Suppressor macrophage treated with lipopolysaccharide for 1 hour (primary cell): ENCODE measurements at regions not wholly inside any gene's neighbourhood (a gene's known extent, or its start where the extent isn't known, plus 50 kb on each side); places are given as distances from the start of the nearest gene placed in this dataset.

Experiments used
- DNase-seq, 3 donors: peaks; one replicate each; pipeline ENCODE4 v3.0.0-alpha.2; 2020 to 2022

DNA sequence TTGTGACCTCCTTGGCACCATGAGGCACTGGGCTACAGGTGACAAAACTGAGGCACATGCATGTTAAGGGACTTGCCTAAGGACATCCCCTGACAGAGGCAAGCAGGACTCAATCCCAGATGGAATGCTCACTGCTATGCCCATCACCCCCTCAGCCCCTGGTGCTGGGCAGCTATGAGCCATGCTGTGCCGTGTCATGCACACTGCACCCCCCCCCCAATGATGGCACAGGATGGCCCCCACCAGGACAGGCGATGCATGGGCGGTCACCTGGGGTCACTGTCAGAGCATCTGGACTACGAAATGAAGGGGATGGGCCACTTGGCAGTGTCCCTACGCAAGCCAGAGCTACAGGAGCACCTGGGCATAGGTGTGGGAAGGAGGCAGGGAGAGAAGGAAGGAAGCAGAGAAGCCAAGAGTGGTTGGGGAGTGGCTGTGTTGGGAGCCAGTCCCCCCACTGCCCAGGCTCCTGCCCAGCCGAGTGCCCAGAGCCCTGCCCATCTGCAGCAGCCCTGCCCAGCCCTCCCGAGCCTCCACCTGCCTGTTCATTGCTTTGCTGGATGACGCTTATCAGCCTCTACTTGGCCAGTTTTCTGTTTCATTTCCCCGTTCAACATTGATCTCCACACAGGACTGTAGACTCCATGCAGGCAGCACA, 84.9 kb upstream of the DIO3 start:
- DNase-seq, result no peak

DNA sequence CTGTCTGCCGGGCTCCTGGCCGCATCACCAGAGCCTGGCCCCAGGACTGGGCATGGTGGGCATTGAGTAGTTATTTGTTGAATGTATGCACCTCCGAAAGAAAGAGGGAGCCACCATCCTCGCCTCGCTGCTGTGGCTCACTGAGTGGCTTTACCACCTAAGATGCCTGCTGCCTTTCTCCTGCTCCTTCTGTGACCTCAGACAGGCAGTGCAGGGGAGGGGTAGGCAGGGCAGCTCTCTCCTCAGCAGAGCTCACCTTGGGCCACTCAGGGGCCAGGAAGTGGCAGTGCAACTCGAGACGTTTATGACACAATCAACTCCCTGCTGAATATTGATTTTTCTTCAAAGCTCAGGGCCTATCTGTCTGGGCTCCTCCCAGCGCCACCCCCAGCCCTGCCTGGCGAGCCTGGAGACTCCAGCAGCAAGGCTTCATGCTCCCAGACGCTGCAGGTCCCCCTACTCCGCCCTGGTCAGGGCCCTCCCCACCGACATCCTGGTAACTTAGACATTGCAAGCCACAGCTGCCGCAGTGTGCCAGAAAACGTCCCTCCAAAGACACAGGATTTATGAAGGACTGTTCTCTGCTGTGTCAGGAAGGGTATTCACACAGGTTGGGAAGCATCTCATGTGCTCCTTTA, 84.3 kb upstream of the DIO3 start:
- DNase-seq, result no peak

DNA sequence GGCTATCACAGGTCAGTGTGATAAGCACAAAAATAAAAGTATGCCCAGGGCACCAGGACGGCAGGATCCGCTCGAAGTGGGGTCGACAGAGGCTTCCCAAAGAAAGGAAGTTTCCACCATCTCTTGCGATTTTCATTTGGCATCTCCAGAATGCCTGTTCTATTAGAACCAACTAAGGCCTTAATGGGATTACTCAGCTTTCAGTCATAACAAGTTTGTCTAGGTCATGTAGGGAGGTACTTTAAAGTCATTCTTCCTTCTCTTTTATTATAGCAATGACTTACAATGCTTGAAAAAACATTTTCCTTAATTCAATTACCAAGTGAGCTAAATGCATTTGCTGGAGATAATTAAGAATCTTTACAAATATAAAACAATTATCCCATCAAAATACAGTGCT, 83.6 kb upstream of the DIO3 start:
- DNase-seq, result no peak

- DNase-seq, result no peak
These were observed 83.2 kb upstream of the DIO3 start for GRCh38 chr14:101478096-101478495.

DNA sequence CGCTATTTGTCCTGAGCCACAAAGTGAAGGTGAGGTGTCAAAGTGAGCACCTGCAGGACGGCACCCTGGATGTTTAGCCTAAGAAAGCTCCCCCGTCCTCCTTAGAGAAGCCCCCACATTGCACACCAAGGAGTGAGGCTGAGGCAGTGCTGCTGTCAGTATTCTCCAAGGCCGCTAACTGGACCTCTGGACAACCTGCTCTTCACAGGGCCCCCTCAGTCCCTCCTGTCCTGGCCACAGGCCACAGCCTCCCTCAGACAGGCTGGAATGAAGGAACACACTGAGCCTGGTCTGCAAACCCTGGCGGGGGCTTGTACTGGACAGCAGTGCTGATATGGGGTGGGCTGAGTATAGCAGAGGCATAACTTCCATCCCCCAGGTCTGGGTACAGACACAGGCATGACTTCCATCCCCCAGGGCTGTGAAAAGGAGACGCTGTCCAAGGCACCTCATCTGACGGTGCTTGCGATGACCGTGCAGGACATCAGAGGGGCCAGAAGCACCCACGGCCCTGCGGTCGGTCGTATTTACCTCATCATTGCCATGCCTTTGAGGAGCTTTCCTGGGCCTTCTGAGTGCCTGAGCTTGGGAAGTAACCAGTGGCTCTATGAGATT, 82.4 kb upstream of the DIO3 start:
- DNase-seq, result no peak

- DNase-seq, result no peak
These were observed 81.1 kb upstream of the DIO3 start for GRCh38 chr14:101480022-101480746.

DNA sequence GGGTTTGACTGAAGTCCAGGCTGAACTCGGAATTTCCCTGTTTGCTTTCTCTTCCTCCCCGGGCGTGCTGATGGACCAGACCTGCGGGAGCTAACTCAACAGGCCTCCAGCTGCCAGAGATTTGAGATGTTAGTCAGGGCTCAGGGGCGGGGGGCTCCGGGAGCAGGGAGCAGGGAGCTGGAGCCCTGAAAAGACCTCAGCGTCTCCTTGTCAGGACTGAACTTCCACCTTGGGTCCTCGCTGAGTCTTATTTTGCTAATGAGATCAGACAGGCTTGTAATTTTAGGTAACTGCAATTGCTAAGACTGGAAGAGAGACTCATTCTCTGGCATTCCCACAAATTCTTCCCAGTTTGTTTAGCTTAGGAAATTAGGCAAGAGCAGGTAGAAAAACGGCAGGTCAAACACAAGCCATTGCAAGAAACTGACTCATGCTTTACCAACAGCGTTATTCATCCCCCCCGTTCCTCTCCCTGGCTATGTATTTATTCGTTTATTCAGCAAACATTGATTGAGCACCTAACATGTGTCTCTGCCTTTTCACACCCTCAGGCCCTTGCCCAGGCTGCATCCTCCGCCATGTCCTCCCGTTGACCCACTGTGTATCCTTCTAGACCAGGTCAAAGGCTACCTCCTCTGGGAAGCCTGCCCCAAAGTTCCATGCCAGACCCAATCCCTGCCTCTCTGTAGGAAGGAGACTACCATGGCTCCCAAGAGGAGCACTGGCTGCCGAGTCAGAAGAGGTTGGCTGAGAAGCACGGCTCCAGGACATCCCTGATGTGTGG, 80.4 kb upstream of the DIO3 start:
- DNase-seq, result no peak

GRCh38 chr14:101481557-101481956, 79.7 kb upstream of the DIO3 start:
- DNase-seq, result no peak

- DNase-seq, result no peak
These were observed 79.2 kb upstream of the DIO3 start for GRCh38 chr14:101482066-101482465.

- DNase-seq, result no peak
These were observed 77.5 kb upstream of the DIO3 start for GRCh38 chr14:101483829-101484228.

- DNase-seq, result no peak
These were observed 72.1 kb upstream of the DIO3 start for GRCh38 chr14:101489092-101489760.

- no peak for DNase-seq
These were observed 70.5 kb upstream of the DIO3 start for GRCh38 chr14:101490771-101491170.

DNA sequence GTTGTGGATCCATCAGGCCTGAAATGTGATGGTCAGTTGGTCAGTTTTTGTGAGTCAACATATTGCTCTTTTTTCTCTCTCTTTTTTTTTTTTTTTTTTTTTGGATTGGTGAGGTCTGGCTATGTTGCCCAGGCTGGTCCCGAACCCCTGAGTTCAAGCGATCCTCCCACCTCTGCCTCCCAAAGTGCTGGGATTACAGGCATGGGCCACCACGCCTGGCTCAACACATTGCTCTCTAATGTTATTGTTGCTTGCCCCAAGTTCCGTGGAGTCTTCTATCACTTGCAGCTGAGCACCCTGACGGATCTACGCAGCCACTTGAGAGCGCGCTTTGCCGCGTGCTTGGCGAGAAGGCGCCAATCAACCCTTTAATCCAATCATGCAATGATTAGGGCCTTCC, 69.5 kb upstream of the DIO3 start:
- DNase-seq, result no peak

DNA sequence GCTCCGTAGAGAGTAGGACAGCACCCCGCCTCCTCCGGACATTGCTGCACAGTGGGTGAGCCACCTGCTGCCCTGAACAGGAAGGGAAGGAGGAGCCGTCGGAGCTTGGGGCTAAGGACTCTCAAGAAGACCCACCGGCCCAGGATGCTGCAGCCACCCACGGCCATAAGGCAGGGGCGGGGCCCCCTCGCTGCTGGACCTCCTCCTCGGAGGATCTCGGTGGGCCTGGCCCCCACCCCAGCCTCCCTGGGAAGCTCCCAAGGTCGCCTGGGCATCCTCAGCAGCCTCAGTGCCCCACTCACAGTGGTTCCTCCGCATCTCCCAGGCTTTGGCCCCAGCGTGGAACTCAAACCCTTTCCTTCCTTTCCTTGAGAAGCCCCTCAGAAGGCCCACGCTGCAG, 68.6 kb upstream of the DIO3 start:
- DNase-seq, result no peak

DNA sequence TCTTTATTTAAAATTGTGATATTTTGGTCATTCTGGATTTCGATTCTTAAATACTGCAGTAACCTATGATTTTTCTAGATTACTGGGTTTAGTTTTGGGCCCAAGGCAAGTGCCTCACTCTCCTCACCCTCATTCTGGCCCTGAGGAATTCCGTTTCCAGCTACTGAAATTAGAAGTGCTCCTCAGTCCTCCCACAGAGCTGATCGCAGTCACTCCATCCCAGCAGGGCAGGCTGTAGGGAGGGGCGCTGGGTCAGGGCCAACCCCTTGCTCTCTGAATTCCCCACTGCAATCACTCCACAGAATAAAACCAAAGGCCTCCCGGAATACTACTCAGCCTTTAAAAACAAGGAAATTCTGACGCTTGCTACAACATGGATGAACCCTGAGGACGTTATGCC, 66.5 kb upstream of the DIO3 start:
- DNase-seq, result no peak

- no peak for DNase-seq
These were observed 66.0 kb upstream of the DIO3 start for GRCh38 chr14:101495284-101495683.

GRCh38 chr14:101495827-101496775, 65.2 kb upstream of the DIO3 start:
- DNase-seq, result no peak

DNA sequence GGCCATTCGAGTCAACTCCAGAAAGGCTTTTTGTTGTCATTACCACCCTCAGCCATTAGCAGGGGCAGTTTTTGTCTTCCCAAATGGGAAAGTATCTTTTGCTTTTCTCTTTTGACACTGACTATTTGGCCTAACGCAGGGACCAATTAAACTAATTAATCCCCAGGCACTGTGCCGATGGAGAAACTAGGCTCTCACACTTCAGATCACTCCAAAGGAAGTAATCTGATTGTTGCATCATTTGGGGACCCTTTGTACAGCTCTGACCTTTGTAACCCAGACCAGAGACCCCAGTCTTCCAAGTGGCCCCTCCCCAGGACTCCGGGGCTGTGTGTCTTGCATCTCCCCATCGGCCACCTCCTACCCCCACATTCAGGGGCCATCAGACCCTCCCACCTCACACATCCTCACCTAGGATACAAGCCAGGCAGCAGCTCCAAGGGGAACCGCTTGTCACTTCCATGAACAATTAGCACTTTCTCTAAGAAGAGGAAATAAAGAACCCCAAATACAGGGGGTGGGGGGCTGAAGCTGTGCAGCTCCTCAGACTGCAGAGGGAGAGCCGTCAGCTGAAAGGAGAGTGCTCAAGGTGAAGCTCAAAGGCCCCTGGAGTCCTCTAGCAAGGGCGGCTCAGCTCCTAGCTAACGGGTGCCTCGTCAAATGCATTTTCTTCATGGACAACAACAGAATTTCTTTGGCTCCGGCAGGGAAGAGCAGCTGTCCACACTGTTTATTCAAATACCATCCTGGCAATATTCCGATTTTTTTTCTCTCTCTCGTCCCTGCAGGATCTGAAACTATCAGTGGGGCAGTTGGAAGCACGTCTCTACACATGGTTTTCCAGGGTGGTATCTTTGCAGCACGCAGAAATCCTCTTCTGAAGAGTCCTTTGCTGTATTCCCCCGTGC, 64.3 kb upstream of the DIO3 start:
- DNase-seq, result no peak

- no peak for DNase-seq
These were observed 63.4 kb upstream of the DIO3 start for GRCh38 chr14:101497684-101498525.
